ENCODE measurements at regions not wholly inside any gene's neighbourhood (a gene's known extent, or its start where the extent isn't known, plus 50 kb on each side); places are given as distances from the start of the nearest gene placed in this dataset.
"Not testable (repeated sequence)": the region's sequence is repeated elsewhere in the genome, so short reads cannot be mapped to it uniquely, and the experiment has no call there.

DNA sequence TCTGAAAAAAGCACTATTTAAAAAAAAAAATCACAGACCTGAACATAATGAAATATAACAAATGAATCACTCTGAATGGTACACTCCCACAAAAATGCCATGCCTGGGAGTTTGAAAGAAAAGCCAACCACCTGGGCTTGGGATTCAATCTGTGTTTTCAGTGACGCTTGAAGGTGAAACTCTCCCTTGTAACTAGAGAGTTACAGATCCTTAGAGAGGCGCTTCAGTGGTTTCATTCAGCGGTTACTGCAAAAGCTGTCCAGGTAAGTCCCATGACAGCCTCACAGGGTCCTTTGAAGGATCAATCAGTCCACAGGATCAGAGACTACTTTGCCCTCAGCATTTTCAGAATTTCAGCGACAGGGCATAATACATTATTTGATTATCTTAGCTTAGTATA lies 627.3 kb downstream of the IRS1 start:
- H3K27me3 ChIP-seq (replicated peaks; ENCODE audit: control insufficient read depth, insufficient read depth, low read length), result no peaks in the 10 kb centered on the region
- H3K36me3 ChIP-seq (ENCODE audit: control insufficient read depth, insufficient read depth, low read length), result no peaks in the 10 kb centered on the region
- H3K4me3 ChIP-seq (replicated peaks; ENCODE audit: low read depth, low read length), result no peak overlapping the region
- no peak for DNase-seq (ENCODE audit: extremely low read depth, insufficient read length)
- TF ChIP-seq, protein P1, sequence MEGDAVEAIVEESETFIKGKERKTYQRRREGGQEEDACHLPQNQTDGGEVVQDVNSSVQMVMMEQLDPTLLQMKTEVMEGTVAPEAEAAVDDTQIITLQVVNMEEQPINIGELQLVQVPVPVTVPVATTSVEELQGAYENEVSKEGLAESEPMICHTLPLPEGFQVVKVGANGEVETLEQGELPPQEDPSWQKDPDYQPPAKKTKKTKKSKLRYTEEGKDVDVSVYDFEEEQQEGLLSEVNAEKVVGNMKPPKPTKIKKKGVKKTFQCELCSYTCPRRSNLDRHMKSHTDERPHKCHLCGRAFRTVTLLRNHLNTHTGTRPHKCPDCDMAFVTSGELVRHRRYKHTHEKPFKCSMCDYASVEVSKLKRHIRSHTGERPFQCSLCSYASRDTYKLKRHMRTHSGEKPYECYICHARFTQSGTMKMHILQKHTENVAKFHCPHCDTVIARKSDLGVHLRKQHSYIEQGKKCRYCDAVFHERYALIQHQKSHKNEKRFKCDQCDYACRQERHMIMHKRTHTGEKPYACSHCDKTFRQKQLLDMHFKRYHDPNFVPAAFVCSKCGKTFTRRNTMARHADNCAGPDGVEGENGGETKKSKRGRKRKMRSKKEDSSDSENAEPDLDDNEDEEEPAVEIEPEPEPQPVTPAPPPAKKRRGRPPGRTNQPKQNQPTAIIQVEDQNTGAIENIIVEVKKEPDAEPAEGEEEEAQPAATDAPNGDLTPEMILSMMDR (IDR thresholded peaks at IDR 0.05; ENCODE audit: insufficient read depth, low read length, poor library complexity, severe bottlenecking), result no peak

GRCh38 chr2:226169751-226170581 lies 629.7 kb downstream of the IRS1 start:
- no peak for DNase-seq (ENCODE audit: extremely low read depth, insufficient read length)
- no peak overlapping the region for H3K4me3 ChIP-seq (replicated peaks; ENCODE audit: low read depth, low read length)
- TF ChIP-seq, protein P1 (IDR thresholded peaks at IDR 0.05; ENCODE audit: insufficient read depth, low read length, poor library complexity, severe bottlenecking), result no peak
- H3K27me3 ChIP-seq (replicated peaks; ENCODE audit: control insufficient read depth, insufficient read depth, low read length), result no peaks in the 10 kb centered on the region
- no peaks in the 10 kb centered on the region for H3K36me3 ChIP-seq (ENCODE audit: control insufficient read depth, insufficient read depth, low read length)

- TF ChIP-seq, protein P1 (IDR thresholded peaks at IDR 0.05; ENCODE audit: insufficient read depth, low read length, poor library complexity, severe bottlenecking), result no peak
- Histone ChIP-seq H3K4me3 (replicated peaks; ENCODE audit: low read depth, low read length) (no peak overlapping the region), H3K27me3 (replicated peaks; ENCODE audit: control insufficient read depth, insufficient read depth, low read length) (no peaks in the 10 kb centered on the region), H3K36me3 (ENCODE audit: control insufficient read depth, insufficient read depth, low read length) (no peaks in the 10 kb centered on the region)
- no peak for DNase-seq (ENCODE audit: extremely low read depth, insufficient read length)
Measured at GRCh38 chr2:226168496-226169160, 631.0 kb downstream of the IRS1 start.

- Histone ChIP-seq H3K36me3 (ENCODE audit: control insufficient read depth, insufficient read depth, low read length) (no peaks in the 10 kb centered on the region), H3K27me3 (replicated peaks; ENCODE audit: control insufficient read depth, insufficient read depth, low read length) (no peaks in the 10 kb centered on the region), H3K4me3 (replicated peaks; ENCODE audit: low read depth, low read length) (no peak overlapping the region)
- DNase-seq (ENCODE audit: extremely low read depth, insufficient read length), result no peak
- TF ChIP-seq, protein P1 (IDR thresholded peaks at IDR 0.05; ENCODE audit: insufficient read depth, low read length, poor library complexity, severe bottlenecking), result no peak
Measured at GRCh38 chr2:226164512-226164911, 635.1 kb downstream of the IRS1 start.

DNA sequence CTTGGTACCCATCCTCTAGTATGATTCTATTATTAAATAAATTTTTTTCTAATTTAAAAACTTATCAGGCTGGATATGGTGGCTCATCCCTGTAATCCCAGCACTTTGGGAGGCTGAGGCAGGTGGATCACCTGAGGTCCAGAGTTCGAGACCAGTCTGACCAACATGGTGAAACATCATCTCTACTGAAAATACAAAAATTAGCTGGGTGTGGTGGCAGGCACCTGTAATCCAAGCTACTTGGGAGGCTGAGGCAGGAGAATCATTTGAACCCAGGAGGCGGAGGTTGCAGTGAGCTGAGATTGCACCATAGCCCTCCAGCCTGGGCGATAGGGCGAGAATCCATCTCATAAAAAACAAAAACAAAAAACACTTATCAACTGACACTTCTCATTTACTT lies 639.0 kb downstream of the IRS1 start:
- DNase-seq (ENCODE audit: extremely low read depth, insufficient read length); H3K4me3 ChIP-seq (replicated peaks; ENCODE audit: low read depth, low read length); H3K27me3 ChIP-seq (replicated peaks; ENCODE audit: control insufficient read depth, insufficient read depth, low read length); H3K36me3 ChIP-seq (ENCODE audit: control insufficient read depth, insufficient read depth, low read length): not testable (repeated sequence)

- Histone ChIP-seq H3K27me3 (replicated peaks; ENCODE audit: control insufficient read depth, insufficient read depth, low read length) (no peaks in the 10 kb centered on the region), H3K36me3 (ENCODE audit: control insufficient read depth, insufficient read depth, low read length) (no peaks in the 10 kb centered on the region), H3K4me3 (replicated peaks; ENCODE audit: low read depth, low read length) (no peak overlapping the region)
- DNase-seq (ENCODE audit: extremely low read depth, insufficient read length), result no peak
- TF ChIP-seq, protein P1 (IDR thresholded peaks at IDR 0.05; ENCODE audit: insufficient read depth, low read length, poor library complexity, severe bottlenecking), result no peak
Measured at GRCh38 chr2:226159875-226160479, 639.6 kb downstream of the IRS1 start.

Data from GM06990 (cell line).